Effector memory CD8-positive, alpha-beta T cell (primary cell): ENCODE measurements at regions not wholly inside any gene's neighbourhood (a gene's known extent, or its start where the extent isn't known, plus 50 kb on each side); places are given as distances from the start of the nearest gene placed in this dataset.

Experiments
- ATAC-seq: fragments of 150-1000 bp; cut with Tn5 transposase; replicated peaks from 2 replicates; pipeline ENCODE4 v1.10.0; 2021; ENCODE audit warnings: mild to moderate bottlenecking, moderate library complexity
- DNase-seq, 3 experiments: peaks; one replicate each; pipeline ENCODE4 v3.0.0; 2021
- H3K27ac Mint-ChIP-seq, 2 donors: one replicate each; pipeline ENCODE4 v1.8.0; 2022; ENCODE audit warnings: mild to moderate bottlenecking in 2 of 2, mixed read lengths in 2 of 2, moderate library complexity in 2 of 2
- H3K27me3 Mint-ChIP-seq, 2 donors: one replicate each; pipeline ENCODE4 v1.8.0; 2022; ENCODE audit warnings: mixed read lengths in 2 of 2
- H3K36me3 Mint-ChIP-seq: one replicate; pipeline ENCODE4 v1.8.0; 2022; ENCODE audit warnings: mild to moderate bottlenecking, moderate library complexity, mixed read lengths; ENCODE audit not compliant: insufficient read depth
- H3K4me1 Mint-ChIP-seq, 2 donors: one replicate each; pipeline ENCODE4 v1.8.0; 2022; ENCODE audit warnings: low read depth in 2 of 2, mixed read lengths in 2 of 2
- H3K4me3 Mint-ChIP-seq, 2 donors: one replicate each; pipeline ENCODE4 v1.8.0; 2022; ENCODE audit warnings: mild to moderate bottlenecking in 2 of 2, mixed read lengths in 2 of 2, moderate library complexity in 2 of 2
- H3K9me3 Mint-ChIP-seq, 2 donors: one replicate each; pipeline ENCODE4 v1.8.0; 2022; ENCODE audit warnings: mixed read lengths in 2 of 2

- Mint-ChIP-seq H3K27me3 (peaks cover 15 to 16% of the 10 kb centered on the region in 2 donors), H3K4me1 (peaks cover 0 to 4% of the 10 kb centered on the region in 2 donors), H3K36me3 (peaks cover 6% of the 10 kb centered on the region), H3K27ac (no peak overlapping the region), H3K9me3 (no peaks in the 10 kb centered on the region), H3K4me3 (no peak overlapping the region)
- DNase-seq (no peak), ATAC-seq (no peak)
Measured at GRCh38 chr6:108734271-108734922, 113.8 kb upstream of the ARMC2 start.

DNA sequence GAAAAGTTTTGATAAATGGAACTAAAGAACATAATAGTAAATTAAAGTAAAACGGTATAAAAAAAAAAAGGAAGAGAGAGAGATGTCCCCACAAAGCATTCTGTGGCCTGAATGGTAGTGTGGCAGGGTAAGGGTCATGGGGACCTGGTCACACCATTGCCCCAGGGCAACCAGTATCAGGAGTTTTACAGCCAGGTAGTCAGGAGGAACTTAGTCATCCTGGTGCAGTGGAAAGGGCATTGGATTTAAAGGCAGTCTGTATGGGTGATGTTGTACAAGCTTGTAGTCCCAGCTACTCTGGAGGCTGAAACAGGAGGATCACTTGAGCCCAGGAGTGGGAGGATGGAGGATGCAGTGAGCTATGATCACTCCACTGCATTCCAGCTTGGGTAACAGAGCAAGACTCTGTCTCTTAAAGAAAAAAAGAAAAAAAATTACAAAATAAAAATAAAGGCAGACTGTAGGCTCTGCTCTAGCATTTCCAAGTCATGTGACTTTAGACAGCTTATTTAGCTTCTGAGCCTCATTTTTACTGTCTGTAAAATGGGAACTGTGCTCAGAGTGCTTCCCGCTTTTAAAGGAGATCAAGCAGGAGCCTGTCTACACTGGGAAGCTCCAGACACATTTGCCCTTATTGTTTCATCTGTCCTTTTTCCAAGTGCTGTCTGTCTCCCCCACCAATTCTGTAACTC lies 112.8 kb upstream of the ARMC2 start:
- Mint-ChIP-seq H3K27ac (no peak overlapping the region), H3K36me3 (peaks cover 6% of the 10 kb centered on the region), H3K4me3 (no peak overlapping the region), H3K27me3 (peaks cover 12 to 17% of the 10 kb centered on the region in 2 donors), H3K9me3 (no peaks in the 10 kb centered on the region), H3K4me1 (peaks cover 0 to 4% of the 10 kb centered on the region in 2 donors)
- DNase-seq: no peak
- no peak for ATAC-seq

GRCh38 chr6:108736002-108736361 lies 112.2 kb upstream of the ARMC2 start:
- DNase-seq (no peak), ATAC-seq (no peak)
- peaks cover 6% of the 10 kb centered on the region for H3K36me3 Mint-ChIP-seq
- H3K4me1 Mint-ChIP-seq: peaks cover 0 to 4% of the 10 kb centered on the region in 2 donors
- H3K27me3 Mint-ChIP-seq: peaks cover 12 to 17% of the 10 kb centered on the region in 2 donors
- H3K4me3 Mint-ChIP-seq: no peak overlapping the region
- no peak overlapping the region for H3K27ac Mint-ChIP-seq
- H3K9me3 Mint-ChIP-seq: no peaks in the 10 kb centered on the region

DNA sequence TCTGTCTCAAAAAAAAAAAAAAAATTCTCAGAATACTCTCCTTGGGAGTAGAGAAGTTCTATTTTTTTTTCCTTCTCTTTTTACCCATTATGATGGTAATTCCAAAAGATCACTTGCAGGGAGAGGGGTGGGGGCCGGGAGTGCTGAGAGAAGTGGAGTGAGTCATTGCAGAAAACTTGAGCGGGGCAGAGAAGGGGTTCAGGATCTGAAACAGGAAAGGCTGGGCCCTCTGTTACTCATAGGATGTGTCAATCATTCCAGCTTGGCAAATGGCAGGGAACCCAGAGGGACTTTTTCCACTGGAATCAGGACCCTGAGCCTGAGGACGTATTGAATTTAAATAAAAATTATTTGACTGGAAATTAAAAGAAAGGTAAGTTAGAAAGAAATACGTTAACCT lies 111.4 kb upstream of the ARMC2 start:
- Mint-ChIP-seq H3K27me3 (peaks cover 20 to 26% of the 10 kb centered on the region in 2 donors), H3K27ac (no peak overlapping the region), H3K4me1 (peaks cover 0 to 5% of the 10 kb centered on the region in 2 donors), H3K4me3 (no peak overlapping the region), H3K9me3 (no peaks in the 10 kb centered on the region), H3K36me3 (peaks cover 6% of the 10 kb centered on the region)
- DNase-seq (no peak), ATAC-seq (no peak)

DNA sequence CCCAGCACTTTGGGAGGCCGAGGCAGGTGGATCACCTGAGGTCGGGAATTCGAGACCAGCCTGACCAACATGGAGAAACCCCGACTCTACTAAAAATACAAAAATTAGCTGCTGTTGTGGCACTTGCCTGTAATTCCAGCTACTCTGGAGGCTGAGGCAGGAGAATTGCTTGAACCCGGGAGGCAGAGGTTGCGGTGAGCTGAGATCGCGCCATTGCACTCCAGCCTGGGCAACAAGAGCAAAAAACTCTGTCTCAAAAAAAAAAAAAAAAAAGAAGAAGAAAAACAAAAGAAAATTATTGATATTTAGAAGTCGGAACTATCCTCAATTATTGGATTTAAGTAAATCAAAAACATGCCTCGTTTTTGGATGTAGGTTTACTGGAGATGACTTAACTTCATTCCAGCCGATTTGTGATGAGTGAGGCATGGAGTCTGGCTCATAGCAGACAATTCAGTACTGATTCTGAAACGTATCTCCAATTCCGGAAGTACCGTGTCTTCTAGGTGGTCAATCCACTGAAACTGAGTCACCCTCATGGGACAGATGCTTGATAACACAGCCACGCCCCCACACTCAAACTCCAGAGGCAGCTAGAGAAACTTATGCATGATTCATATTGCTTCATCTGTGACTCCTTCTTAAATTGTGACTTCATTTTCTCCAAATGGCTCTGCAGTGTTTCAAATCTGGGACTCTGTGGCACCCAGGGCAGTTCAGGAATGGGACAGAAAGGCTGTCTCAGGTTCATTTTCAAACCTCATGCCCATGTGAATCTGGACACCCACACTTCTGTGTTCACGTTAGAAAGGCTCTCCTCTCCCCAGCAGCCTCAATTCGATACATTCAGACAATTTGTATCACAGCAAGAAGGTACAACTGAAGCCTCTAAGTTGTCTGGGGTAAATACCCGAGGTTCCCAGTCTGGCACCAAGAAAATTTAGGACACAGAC lies 110.4 kb upstream of the ARMC2 start:
- H3K4me3 Mint-ChIP-seq: no peak overlapping the region
- DNase-seq: no peak
- H3K36me3 Mint-ChIP-seq: peaks cover 6% of the 10 kb centered on the region

DNA sequence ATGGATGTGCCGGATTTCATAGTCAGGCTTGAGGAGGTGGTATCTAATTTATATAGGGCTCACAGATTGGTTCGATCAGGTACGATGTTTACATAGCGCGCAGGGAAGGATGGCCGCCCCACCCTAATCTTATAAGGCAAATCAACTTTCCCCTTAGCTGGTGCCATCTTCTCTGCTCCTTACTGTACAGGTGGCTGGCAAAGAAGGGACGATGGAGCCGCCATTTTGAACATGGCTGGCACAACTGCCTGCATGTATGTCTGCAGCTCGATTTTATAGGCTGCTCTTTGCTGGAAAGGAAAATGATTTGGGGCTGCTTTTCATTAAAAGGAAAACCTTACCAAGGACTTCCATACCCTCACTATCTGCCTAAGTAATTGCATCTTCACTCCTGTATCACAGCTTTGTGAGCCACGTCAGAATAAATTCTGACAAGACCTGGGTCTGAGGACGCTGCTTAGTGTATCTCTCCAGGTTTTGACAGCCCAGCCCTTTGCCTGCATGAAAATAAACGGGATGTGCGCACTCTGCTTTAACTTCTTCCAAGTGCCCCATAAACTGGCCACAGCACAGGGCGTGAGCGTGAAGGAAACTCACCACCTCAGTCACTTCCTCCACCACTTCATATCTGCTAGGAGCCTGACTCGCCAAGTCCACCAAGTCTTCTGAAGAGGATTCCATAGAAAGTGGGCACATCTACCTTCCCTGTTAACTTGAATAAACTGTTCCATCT lies 109.4 kb upstream of the ARMC2 start:
- peaks cover 6% of the 10 kb centered on the region for H3K36me3 Mint-ChIP-seq
- peaks cover 30 to 44% of the 10 kb centered on the region in 2 donors for H3K27me3 Mint-ChIP-seq
- ATAC-seq (no peak), DNase-seq (no peak)
- no peak overlapping the region for H3K4me3 Mint-ChIP-seq
- no peak overlapping the region for H3K27ac Mint-ChIP-seq
- no peaks in the 10 kb centered on the region for H3K9me3 Mint-ChIP-seq
- H3K4me1 Mint-ChIP-seq: peaks cover 0 to 7% of the 10 kb centered on the region in 2 donors

More for the DNA sequence above, 110.4 kb upstream of the ARMC2 start:
- Mint-ChIP-seq H3K27me3 (peaks cover 21 to 34% of the 10 kb centered on the region in 2 donors), H3K27ac (no peak overlapping the region), H3K4me1 (peaks cover 0 to 7% of the 10 kb centered on the region in 2 donors), H3K9me3 (no peaks in the 10 kb centered on the region)
- no peak for ATAC-seq

GRCh38 chr6:108739496-108740330 lies 108.5 kb upstream of the ARMC2 start:
- no peak for ATAC-seq
- Mint-ChIP-seq H3K9me3 (no peaks in the 10 kb centered on the region), H3K27me3 (peaks cover 34 to 53% of the 10 kb centered on the region in 2 donors), H3K4me3 (no peak overlapping the region), H3K36me3 (peaks cover 6% of the 10 kb centered on the region), H3K4me1 (peaks cover 0 to 7% of the 10 kb centered on the region in 2 donors), H3K27ac (no peak overlapping the region)
- no peak for DNase-seq

DNA sequence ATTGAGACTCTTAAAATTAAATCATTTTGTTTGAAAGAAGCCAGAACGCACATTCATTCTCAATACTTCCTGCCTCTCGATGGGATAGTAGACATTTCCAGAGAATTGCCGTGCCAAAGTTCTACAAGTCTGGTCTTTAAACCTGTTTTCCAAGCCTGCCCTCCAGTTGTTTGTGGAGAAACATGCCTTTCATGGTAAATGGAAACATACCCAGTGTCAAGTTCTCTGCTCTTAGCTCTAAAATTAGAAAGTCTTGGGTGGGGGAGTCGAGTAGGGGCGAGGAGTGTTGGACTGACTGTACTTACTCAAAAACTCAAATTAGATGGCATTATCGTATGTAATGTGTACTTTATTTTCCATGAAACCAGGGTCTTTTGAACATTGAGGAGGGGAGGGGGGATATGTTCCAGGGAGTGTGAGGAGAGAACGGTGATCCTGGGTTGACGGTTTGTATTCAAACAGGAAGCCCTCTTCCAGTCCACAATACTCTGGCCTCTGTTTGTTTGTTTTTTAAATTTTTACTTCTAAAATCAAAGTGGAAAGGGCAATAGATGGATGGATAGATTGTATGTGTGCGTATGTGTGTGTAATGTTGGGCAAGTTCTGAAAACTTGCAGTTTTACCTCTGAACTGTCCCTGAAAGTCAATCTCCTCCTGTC lies 106.8 kb upstream of the ARMC2 start:
- peaks cover 2% of the 10 kb centered on the region for H3K36me3 Mint-ChIP-seq
- DNase-seq: no peak
- no peaks in the 10 kb centered on the region for H3K9me3 Mint-ChIP-seq
- H3K4me3 Mint-ChIP-seq: no peak overlapping the region
- H3K4me1 Mint-ChIP-seq: peaks cover 0 to 7% of the 10 kb centered on the region in 2 donors
- H3K27me3 Mint-ChIP-seq: peaks cover 39 to 61% of the 10 kb centered on the region in 2 donors
- ATAC-seq: no peak
- H3K27ac Mint-ChIP-seq: peak overlapping the region in 1 of 2 donors; percentile 36

- Mint-ChIP-seq H3K4me1 (peaks cover 0 to 7% of the 10 kb centered on the region in 2 donors), H3K27me3 (peaks cover 45 to 61% of the 10 kb centered on the region in 2 donors), H3K4me3 (no peak overlapping the region), H3K36me3 (peaks cover 2% of the 10 kb centered on the region), H3K27ac (no peak overlapping the region), H3K9me3 (no peaks in the 10 kb centered on the region)
- no peak for ATAC-seq
- no peak for DNase-seq
Measured at GRCh38 chr6:108742041-108742440, 106.2 kb upstream of the ARMC2 start.

DNA sequence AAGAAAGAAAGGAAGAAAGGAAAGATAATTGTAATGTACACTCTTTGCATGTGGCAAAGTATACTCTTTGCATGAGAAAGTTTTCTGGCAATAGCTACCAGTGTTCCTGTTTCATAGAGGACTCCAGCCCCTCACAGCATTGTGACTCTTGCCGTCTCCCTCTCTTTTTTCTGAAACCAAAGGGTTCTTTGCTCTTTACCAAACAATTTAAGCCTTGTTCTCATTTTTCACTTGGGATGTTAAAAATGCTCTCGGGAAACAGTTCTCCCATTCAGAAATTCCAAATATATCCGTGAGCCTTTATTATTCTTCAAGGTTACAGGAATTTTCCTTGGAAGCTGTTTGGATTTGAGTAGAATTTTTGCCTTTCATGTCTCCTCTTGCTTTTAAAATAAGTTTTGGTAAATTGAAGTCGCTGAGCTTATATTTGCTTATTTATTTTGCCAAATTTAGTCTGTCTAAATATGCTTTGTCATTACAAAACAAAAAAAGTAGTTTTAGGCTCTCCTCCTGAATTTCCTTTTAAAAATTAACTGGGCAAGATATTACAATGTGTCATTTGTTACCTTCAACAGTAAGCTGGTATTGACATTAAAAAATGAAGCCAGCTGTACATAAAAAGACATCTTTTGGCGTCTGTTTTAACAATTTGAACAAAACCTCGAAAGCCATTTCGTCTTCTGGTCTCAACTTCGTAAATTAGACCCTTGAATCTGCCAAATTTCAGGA lies 103.8 kb upstream of the ARMC2 start:
- H3K4me3 Mint-ChIP-seq: no peak overlapping the region
- no peak overlapping the region for H3K27ac Mint-ChIP-seq
- H3K4me1 Mint-ChIP-seq: peaks cover 0 to 3% of the 10 kb centered on the region in 2 donors
- H3K36me3 Mint-ChIP-seq: no peaks in the 10 kb centered on the region
- ATAC-seq (no peak), DNase-seq (no peak)
- H3K9me3 Mint-ChIP-seq: no peaks in the 10 kb centered on the region
- peaks cover 47 to 50% of the 10 kb centered on the region in 2 donors for H3K27me3 Mint-ChIP-seq

GRCh38 chr6:108744996-108745395 lies 103.2 kb upstream of the ARMC2 start:
- Mint-ChIP-seq H3K4me1 (peaks cover 0 to 3% of the 10 kb centered on the region in 2 donors), H3K27ac (no peak overlapping the region), H3K4me3 (no peak overlapping the region), H3K27me3 (peaks cover 44 to 46% of the 10 kb centered on the region in 2 donors), H3K36me3 (no peaks in the 10 kb centered on the region), H3K9me3 (no peaks in the 10 kb centered on the region)
- ATAC-seq: no peak
- DNase-seq: no peak
